RKO (cell line): ENCODE measurements at regions not wholly inside any gene's neighbourhood (a gene's known extent, or its start where the extent isn't known, plus 50 kb on each side); places are given as distances from the start of the nearest gene placed in this dataset.

Experiments
- DNase-seq: peaks from one replicate; pipeline ENCODE4 v3.0.0-alpha.2; 2016; ENCODE audit warnings: low spot score

DNA sequence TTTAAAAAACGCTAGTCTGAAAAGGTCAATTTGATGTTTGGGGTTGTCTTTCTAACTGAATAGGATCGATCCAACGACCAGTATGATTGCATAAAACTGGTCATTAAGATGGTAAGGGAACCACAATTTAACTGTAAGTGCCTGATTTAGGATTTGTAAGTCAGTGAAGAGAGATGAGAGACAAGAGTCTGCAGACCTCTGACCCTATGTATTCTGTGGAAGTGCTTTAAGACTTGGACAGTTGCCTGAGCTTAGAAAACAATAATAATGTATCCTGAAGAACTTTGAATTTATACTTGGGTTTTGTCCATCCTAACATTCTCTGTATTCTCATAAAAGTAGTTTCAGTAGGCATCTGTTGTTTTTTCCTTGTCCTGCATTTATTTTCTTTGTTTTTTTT is 221.4 kb upstream of the SUCLG2 start:
- no peak for DNase-seq

DNA sequence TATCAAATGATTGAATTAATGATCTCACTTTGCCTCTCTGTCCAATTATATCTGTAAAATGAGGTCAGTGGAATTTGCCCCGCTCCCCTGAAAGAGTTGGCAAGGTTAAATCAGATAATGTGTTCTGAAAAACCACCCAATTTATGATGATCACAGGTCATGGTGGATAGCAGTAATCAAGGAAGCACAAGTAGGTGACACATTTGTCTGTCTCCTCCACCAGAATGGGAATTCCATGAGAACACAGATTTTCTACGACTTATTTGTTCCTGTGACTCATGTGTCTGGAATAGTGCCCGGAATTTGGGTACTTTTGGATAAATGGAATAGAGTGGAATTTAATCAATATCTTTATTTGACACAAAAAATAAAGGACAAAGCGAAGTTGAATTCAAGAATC is 220.9 kb upstream of the SUCLG2 start:
- peak; percentile 22 for DNase-seq

DNA sequence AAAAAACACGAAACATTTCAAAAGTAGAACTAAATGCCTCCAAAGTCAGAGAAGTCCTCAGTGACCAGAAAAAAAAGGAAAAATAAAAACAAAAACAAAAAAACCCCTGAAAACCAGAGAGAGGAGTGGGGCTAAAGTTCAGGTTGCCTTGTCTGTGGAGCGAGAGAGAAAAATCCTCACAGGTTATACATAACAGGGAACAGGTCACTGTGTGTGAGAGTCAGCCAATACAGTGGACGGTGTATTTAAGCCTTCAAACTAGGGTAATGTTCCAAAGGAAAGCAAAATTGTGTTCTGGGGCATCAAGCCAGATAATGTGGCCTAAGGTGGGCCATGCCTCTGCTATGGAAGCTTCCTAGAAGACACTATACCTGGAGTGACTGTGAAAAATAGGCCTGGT is 216.1 kb upstream of the SUCLG2 start:
- DNase-seq = no peak

DNA sequence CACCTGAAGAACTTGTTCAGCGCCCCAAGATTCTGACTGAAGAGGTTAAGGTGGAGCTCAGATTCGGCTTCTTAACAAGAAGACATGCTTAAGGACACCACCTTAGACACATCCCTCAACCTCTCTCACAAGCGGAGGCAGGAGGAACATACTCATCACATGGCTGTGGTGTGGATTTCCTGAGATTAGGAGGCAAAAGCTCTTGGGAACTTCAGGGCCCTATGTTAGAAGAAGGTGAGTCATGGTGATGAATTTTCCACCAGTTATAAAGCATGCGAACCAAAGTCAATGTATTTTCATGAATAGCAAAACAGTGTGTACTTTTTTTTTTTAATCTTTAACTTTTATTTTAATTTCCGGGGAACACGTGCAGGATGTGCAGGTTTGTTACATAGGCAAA is 212.2 kb upstream of the SUCLG2 start:
- no peak for DNase-seq

DNA sequence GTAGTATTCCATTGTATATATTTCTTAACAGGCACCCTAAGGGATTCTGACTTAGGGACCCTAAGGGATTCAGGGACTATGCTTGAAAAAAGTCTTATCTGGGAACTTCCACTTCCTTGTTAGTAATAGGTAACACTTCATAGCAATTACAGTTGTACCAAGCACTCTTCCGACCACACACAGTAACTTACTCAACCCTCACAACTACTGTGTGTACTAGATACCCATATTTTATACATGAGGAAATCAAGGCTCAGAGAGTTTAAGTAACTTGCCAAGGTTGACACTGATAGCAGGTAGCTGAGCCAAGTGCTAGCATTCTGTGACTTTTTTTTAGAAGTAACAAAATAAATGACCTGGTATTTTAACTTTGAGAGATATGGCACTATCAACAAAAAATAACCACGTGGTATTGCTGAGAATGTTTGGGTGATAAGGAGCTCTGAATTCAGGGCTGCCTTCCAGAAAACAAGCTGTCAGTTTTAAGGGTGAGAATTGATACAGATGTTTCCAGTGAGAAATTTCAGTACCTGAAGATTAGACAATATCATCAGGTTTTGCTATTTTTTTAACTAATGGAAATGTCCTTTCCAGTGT is 210.3 kb upstream of the SUCLG2 start:
- no peak for DNase-seq

DNA sequence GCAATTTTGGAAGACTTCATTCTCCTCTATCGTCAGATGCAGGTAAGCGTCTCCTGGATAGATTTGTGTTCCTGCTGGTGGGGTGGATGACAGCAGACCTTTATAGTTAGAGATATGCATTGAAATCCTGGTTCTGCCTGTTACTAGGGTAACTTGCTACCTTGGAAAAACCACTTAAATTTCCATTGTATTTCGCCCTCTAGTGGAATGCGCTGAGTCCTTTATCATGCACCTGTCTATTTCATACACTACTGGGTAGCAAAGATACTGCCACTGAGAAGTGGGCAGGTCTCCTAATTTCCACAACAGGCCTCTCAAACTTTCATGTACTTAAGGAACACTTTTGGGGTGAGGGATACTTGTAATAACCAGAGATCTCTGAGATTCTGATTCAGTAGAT is 209.5 kb upstream of the SUCLG2 start:
- DNase-seq = peak; percentile 12

DNA sequence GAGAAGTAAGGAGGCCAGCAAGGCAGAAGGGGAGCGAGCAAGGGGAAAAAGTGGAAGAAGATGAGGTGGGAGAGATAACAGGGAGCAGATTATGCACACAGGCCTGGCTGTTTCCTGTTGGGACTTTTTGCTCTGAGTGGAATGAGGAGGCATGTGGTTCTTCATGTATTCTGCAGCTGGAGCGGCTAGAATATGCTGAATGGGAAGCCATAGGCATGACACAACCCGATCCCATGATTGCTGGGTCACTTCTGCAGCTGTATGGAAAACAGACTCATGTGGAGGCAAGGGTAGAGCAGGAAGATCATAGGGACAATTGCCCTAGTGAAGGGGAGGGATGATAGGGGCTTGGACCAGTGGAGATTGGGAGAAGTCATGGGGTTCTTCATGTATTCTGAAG is 206.0 kb upstream of the SUCLG2 start:
- DNase-seq = no peak

DNA sequence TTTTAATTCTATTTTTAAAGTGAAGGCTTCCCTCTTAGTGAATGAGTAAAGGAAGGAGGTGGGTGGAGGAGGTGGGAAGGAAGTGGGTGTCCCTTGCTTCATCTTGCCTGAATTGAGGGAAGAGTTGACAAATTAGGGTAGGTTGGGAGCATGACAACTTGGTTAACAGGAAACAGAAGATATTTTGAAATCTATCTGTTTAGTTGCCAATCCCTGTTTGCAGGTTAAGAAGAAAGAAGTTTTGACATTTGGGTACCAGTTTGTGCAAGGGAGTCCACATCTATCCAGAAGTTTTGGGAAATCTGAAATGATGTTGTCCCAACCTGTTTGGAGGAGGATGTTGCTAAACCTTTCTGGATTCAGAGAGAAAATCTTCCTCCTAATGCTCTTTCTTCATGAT is 204.1 kb upstream of the SUCLG2 start:
- DNase-seq = no peak

DNA sequence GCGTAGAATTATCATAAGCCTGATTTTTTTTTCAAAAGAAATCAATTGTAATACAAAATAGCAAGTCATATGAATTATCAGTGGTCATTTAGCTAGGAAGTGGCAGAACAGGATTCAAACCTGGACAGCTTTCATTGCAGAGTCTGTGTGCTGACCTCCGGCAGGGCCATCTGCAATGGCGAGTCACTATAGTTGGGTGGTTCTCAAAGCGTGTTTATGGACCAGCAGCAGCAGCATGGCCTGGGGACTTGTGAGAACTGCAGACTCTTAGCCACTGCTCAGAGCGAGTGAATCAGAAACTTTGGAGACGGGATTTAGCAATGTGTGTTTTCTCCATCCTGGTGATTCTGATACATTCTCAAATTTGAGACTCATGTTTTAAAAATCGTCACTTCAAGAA is 202.3 kb upstream of the SUCLG2 start:
- no peak for DNase-seq

DNA sequence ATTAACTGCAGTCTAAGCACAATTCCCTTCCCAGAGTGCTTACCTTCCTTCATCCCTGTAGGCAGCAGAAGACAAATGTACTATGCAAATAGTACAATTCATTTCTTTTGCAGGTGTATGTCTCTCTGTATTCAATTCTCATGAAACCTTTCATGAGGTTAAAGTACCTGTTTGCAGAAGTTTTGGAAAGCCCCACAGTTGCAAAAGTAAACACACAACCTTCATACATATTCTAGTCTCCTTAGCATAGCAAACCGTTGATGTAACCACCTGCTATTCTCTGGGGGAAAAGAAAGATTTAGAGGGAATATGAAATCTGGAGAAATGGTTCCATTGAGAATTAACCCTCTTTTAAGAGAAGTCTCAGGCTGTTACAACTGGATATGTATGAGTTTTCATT is 200.3 kb upstream of the SUCLG2 start:
- no peak for DNase-seq

DNA sequence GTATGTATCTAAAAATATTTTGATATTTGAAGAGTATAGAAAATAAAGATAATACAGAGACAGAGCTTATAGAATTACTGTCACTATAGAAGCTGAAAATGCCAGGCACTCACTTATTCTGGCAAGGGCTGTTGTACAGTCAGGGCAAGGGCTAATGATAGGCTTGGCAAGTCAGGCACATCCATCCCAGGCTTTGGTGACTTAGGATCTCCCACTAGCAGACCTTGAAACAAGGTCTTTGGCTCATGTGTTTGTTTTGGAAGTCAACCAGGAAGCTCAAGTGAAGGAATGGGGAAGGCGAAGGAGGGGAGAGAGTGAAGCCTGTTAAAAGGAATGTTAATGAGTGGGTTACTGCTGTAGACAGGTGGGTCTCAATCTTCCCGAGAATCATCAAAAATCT is 199.1 kb upstream of the SUCLG2 start:
- no peak for DNase-seq

DNA sequence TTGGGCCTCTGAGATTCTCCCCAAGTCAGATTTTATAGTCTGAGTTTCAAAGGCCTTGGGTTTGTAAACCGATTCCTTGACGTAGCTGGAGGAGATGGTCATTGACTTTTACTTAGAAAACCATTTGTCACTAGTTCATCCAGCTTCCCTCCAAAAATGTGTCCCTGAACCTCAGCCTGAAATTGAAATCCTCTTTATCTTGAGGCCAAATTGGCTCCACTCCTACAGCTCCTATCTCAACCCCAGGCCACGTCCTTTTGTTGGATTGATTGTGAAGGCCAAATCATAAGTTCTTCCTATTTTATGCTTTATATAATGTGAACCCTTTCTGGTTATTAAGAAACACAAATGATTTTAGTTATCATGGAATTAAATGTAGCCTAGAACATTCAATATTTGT is 193.9 kb upstream of the SUCLG2 start:
- no peak for DNase-seq

DNA sequence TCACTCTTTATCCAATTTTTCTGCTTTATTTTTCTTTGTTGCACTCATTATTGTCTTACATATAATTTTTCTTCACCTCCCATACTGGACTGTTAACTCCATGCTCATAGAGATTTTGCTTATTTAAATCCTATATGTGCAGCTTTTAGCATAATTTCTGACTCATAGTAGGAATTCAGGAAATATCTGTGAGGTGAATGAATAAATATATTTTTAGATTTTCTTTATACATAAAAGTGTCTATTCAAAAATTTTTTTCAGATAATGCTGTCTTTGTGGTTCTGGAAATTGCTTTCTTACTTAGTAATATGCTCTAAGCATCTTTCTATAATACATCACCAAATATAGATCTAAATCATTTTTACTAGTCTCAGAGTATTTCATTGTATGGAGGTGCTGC is 191.8 kb upstream of the SUCLG2 start:
- DNase-seq = no peak

DNA sequence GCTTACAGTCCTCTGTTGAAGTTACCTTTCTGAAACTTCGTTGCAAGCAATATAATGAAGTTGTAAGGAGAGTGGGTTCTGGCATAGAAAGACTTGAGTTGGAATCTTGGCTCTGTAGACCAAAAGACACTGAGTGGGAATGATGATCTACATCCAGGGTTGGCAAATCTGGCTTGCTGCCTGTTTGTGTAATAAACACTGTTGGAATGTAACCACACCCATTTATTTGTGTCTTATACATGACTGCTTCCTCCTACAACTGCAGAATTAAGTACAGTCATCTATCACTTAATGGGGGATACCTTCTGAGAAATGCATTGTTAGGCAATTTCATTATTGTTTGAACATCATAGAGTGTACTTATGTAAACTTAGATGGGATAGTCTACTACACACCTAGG is 178.4 kb upstream of the SUCLG2 start:
- DNase-seq = no peak

DNA sequence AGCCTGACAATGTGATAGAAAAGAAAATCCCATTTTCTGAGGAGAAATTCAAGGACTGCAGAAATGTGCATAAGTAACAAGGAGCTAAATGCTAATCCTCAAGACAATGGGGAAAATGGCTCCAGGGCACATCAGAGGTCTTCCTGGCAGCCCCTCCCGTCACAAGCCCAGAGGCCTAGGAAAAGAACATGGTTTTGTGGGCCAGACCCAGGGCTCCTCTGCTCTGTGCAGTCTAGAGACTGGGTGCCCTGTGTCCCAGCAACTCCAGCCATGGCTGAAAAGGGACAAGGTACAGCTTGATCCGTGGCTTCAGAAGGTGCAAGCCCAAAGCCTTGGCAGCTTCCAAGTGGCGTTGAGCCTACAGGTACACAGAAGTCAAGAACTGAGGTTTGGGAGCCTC is 176.8 kb upstream of the SUCLG2 start:
- no peak for DNase-seq

DNA sequence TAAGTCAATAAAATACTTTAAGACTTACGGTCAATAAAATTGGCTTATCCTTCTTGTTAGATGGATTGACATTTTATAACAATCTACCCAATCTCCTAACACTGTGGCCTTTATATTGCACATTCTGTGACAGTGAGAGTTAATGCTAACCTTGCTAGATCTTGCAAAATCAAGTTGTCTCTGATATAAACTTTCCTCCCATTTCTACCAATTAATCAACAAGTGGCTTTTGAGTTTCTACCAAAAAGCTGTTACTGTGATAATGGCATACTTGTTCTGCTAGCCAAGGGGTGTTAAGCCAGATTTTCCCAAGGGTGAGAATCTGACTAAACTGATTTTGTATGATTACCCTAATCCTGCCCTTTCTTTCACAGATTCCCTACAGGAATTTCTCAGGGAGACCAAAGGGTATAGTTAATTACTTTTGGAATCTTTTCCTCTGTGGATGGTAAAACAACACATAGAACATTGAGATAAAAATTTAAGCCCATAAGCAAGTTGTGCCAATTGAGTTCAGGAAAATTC is 174.1 kb upstream of the SUCLG2 start:
- no peak for DNase-seq

DNA sequence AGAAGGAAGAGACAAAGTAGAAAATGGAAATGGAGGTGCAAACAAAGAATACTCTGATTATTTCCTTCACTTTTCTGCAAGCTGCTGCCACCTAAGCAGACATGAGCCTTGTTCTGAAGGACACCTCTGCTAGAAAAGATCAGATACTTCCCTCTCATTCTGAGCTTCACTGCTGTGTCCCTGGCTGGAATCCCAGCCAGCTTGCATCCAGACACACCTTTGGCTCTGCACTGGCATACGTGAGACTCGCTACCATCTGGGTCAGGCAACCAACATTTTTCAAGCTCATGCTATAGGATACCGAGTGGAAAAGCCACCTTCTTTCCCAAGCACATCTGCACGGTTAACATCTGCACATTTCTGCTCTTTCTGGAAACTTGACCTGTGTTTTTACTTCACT is 166.7 kb upstream of the SUCLG2 start:
- no peak for DNase-seq

DNA sequence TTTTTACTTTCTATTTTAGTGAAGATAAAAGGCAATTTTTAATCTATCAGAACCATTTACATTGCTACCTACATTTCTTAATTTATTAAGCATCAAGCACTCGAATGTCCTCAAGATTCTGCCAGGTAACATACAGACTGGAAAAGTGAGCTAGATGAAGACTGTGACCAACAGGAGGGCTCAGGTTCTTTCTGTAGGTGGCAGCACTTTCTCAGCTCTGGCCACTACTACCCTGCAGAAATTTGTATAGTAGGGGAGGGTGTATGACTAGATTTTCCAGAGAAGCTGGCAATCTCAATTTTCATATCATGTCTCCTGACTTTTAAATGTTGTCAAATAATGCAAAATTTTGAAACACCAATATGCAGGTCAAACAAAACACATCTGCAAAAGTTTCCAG is 165.0 kb upstream of the SUCLG2 start:
- no peak for DNase-seq

DNA sequence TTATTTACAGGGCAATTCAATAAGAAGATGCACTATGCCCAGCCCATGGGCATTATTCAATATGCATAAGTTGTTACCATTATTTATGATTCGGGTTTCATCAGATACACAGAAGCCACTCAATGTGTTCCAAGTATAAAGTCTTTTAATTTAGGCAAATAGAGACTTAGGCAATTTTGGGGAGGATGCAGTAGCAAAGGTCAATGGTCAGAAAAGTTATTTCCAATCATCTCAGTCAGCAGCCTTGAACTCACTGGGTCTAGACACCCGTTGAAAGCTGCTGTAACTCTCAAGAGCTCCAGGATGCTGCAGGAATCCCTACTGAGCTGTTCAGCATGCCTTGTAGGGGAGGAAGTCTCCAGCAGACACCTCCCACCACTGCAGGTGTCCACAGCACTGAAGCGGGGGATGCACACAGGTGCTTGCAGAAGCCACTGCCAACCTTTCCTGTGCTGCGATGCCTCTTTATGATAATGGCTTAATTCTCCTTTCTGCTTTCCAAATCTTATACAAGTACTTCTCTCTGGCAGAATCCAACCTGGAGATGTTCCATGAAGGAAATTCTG is 155.0 kb upstream of the SUCLG2 start:
- DNase-seq = no peak

DNA sequence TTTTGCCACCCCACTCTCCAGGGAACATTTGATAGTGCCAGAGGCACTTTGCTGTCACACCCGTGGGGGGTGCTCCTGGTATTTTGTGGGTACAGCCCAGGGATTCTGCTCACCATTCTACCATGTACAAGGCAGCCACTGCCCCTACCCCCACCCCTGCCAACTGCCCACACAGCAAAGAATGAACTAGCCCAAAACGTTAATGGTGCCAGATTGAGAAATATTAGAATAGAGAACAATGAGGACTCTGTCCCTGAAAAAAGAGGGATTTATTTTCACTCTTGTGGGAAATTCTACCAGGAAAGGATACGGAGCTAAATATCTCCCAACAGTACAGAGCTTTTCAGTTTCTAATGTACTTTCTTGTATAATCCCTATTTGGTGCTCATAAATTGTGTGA is 154.5 kb upstream of the SUCLG2 start:
- DNase-seq = no peak

DNA sequence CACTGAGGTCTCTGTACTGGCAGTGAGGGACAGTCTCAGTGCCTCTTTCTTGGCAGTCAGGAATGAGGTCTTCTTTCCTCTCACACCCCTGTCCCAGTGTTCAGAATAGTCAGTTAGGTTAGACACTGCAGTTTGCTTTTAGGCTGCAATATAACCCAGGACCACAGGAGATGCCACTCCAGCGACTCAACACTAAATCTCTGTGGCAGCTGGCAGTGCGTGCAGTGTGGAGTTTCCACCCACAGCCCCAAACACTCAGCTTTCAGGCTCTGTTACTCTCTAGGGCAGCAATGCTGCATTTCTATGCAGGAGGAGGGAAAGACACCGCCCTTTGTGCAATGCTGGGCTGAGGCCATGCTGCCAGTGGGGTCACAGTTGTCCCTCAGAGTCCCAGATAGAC is 150.2 kb upstream of the SUCLG2 start:
- no peak for DNase-seq

DNA sequence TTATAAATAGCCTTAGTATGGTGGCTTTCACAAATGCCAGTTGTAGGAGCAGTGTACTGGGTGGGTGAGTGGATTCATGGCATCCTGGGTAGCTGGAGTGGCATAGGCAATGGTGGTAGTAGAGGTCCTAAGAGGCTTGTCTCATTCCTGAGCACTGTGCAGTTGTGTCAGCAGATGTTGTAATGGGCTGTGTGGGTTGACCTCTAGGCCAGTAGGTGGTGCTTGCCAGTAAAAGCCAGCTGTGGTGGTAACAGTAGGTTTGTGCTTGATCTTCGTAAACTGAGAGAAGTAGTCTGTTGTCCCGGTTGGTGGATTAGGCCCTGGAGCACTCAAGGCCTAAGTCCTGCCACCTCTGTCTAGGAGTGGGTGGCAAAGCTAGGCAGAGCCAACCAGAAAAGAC is 149.7 kb upstream of the SUCLG2 start:
- DNase-seq = no peak

DNA sequence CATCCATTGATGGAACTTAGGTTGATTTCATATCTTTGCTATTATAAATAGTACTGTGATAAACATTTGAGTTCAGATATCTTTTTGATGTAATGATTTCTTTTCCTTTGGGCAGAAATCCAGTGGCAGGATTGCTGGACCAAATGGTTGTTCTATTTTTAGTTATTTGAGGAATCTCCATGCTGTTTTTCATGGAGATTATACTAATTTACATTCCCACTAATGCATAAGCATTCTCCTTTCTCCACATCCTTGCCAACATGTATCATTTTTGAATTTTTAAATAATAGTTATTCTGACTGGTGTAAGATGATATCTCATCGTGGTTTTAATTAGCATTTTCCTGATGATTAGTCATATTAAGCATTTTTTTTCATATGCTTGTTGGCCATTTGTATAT is 144.0 kb upstream of the SUCLG2 start:
- no peak for DNase-seq

DNA sequence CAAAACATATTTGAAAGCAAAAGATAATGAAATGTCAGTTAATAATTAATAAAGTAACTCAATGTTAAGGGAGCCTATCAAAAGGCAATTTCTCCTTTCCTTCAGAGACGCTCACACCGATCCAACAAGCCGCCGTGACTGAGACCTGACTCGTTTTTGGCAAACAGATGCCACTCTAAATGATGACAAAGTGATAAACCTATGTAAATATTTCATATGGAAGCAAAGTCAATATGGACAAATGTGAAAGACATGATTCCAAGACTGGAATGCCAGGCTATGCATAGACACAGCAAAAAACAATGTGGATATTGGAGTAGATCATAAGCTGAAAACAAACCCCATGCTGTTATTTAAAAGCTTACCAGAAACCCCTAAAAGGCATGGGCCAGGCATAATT is 137.2 kb upstream of the SUCLG2 start:
- DNase-seq = no peak

DNA sequence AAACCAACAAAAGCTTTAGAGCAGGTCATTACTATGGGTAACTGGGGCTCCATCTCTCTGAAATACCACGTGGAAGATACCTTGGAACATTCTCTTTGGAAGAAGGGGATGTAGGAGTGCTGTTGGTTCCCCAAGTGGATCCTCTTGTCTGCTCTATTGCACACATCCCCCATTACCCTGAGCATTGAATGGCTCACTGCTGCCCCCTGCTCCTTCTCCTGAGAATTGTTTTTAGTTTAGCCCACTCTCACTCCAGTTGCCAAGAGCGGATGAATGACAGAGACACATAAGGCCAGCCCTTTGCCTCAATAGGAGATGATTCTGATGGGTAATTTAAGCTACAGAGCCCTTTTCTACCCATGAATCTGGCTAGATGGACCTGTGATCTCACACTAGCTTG is 135.6 kb upstream of the SUCLG2 start:
- peak; percentile 37 for DNase-seq
